ENCODE measurements at regions not wholly inside any gene's neighbourhood (a gene's known extent, or its start where the extent isn't known, plus 50 kb on each side); places are given as distances from the start of the nearest gene placed in this dataset.

DNA sequence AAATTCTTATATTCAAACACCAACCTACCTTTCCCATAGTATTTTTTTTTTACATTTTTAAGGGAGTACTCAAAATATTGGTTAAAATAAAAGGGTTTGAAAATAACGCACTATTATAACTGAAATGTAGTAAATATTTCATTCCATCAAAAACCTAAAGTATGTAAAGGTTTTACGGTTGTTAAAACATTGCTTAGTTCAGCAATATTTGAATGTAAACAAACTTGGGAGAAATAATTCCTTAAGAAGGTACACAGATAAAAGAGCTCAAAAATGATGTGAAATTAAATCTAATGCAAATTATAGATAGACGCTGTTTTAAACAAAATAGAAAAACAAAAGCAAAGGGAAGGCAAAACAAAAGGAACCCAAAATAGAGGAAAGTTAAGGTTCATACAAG, 1476.9 kb downstream of the PCDH18 start:
- H3K9me3 ChIP-seq = no peaks in the 10 kb centered on the region
- DNase-seq (ENCODE audit: extremely low spot score in 2 of 2) = no peak
- intact Hi-C loops (cut with DNase I) = no loop called here
- H3K4me3 ChIP-seq = no peak overlapping the region
- TF ChIP-seq POLR2A (IDR thresholded peaks at IDR 0.05) (no peak), POLR2AphosphoS5 (IDR thresholded peaks at IDR 0.05; ENCODE audit: insufficient read depth in 1 of 2, low read depth in 1 of 2) (no peak)
- TF ChIP-seq, protein P1, sequence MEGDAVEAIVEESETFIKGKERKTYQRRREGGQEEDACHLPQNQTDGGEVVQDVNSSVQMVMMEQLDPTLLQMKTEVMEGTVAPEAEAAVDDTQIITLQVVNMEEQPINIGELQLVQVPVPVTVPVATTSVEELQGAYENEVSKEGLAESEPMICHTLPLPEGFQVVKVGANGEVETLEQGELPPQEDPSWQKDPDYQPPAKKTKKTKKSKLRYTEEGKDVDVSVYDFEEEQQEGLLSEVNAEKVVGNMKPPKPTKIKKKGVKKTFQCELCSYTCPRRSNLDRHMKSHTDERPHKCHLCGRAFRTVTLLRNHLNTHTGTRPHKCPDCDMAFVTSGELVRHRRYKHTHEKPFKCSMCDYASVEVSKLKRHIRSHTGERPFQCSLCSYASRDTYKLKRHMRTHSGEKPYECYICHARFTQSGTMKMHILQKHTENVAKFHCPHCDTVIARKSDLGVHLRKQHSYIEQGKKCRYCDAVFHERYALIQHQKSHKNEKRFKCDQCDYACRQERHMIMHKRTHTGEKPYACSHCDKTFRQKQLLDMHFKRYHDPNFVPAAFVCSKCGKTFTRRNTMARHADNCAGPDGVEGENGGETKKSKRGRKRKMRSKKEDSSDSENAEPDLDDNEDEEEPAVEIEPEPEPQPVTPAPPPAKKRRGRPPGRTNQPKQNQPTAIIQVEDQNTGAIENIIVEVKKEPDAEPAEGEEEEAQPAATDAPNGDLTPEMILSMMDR (IDR thresholded peaks at IDR 0.05) = no peak
- no peaks in the 10 kb centered on the region for H3K27me3 ChIP-seq
- H3K27ac ChIP-seq = no peak overlapping the region
- no peaks in the 10 kb centered on the region for H3K4me1 ChIP-seq
- no peaks in the 10 kb centered on the region for H3K36me3 ChIP-seq

DNA sequence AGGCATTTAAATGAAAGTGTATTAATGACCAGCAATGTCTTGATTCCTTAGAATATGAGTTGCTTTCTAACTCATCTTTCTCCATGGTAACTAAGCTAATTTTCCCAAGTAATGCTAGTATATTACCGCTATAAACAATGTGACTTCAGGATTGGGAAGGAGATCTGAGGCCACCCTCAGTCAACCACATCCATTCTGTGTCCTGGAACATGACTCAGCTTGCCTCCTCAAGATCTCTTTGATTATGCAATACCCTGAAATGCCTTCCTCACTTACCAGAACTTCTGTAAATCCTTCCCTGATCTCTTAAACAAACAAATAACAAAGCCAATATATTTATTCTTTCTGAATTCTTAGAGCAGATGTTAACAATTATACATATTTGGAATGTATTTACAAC, 1495.5 kb downstream of the PCDH18 start:
- no peaks in the 10 kb centered on the region for H3K9me3 ChIP-seq
- TF ChIP-seq POLR2A (IDR thresholded peaks at IDR 0.05) (no peak), POLR2AphosphoS5 (IDR thresholded peaks at IDR 0.05; ENCODE audit: insufficient read depth in 1 of 2, low read depth in 1 of 2) (no peak)
- TF ChIP-seq, protein P1 (IDR thresholded peaks at IDR 0.05) = no peak

DNA sequence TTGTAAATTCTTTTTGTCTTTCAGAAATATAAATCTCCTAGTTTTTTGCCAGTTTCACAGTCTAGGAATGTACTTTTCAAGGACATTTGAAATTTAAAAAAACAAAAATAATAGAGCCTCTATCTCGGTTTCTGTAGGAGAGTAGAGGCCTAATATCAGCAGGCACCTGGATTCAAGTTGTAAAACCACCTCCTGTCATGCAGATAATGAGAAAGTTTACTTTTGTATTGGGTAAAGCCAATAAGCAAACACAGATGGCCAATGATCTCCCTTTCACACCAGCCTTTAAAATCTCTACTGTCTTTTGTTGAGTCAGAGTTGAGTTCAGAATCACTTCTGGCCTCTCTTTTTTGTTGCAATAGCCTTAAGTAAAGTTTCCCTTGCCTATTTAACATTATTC, 1499.9 kb downstream of the PCDH18 start:
- TF ChIP-seq, protein P1 (IDR thresholded peaks at IDR 0.05) = no peak
- intact Hi-C loops (cut with DNase I) = no loop called here
- Histone ChIP-seq H3K9me3 (no peaks in the 10 kb centered on the region), H3K36me3 (no peaks in the 10 kb centered on the region), H3K4me3 (no peak overlapping the region), H3K27ac (no peak overlapping the region), H3K4me1 (no peaks in the 10 kb centered on the region), H3K27me3 (no peaks in the 10 kb centered on the region)
- DNase-seq (ENCODE audit: extremely low spot score in 2 of 2) = no peak

More for the DNA sequence above, 1495.5 kb downstream of the PCDH18 start:
- H3K36me3 ChIP-seq = no peaks in the 10 kb centered on the region
- no peaks in the 10 kb centered on the region for H3K27me3 ChIP-seq
- intact Hi-C loops (cut with DNase I) = no loop called here
- H3K4me3 ChIP-seq = no peak overlapping the region
- H3K27ac ChIP-seq = no peak overlapping the region
- H3K4me1 ChIP-seq = no peaks in the 10 kb centered on the region
- no peak for DNase-seq (ENCODE audit: extremely low spot score in 2 of 2)

DNA sequence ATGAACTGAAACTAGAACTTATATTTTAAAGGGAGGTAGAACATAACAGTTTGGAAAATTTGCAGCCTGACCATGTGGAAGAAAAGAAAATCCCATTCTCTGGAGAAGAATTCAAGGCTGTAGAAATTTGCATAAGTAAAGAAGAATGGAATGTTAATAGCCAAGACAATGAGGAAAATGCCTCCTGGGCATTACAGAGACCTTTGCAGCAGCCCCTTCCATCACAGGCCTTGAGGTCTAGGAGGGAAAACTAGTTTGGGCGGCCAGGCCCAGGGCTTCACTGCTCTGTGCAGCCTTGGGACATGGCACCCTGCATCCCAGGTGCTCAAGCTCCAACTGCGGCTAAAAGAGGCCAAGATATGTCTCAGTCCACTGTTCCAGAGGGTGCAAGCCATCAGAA, 1506.8 kb downstream of the PCDH18 start:
- H3K4me3 ChIP-seq = no peak overlapping the region
- H3K4me1 ChIP-seq = no peaks in the 10 kb centered on the region
- H3K27me3 ChIP-seq = no peaks in the 10 kb centered on the region
- no peak overlapping the region for H3K27ac ChIP-seq
- H3K36me3 ChIP-seq = no peaks in the 10 kb centered on the region
- no peaks in the 10 kb centered on the region for H3K9me3 ChIP-seq
- DNase-seq (ENCODE audit: extremely low spot score in 2 of 2) = no peak
- TF ChIP-seq POLR2AphosphoS5 (IDR thresholded peaks at IDR 0.05; ENCODE audit: insufficient read depth in 1 of 2, low read depth in 1 of 2) (no peak), POLR2A (IDR thresholded peaks at IDR 0.05) (no peak)
- TF ChIP-seq, protein P1 (IDR thresholded peaks at IDR 0.05) = no peak
- intact Hi-C loops (cut with DNase I) = no loop called here

DNA sequence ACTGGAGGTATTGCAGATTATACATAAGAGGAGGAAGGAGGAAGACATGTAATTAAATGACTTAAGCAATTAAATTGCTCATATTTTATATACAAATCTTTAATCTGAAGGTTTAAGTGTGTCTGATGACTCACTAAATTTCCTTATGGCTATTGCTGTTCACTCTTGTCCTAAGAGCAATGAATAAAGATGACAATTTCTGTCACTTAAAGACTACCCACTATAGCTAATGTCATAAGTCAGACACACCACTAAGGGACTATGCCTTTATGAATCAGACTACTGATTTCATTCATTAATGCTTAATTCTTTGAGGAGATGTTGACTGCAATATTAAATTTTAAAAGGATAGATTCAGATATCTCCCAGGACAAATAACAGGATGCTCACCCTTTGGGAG, 1514.7 kb downstream of the PCDH18 start:
- Histone ChIP-seq H3K4me1 (no peaks in the 10 kb centered on the region), H3K9me3 (no peaks in the 10 kb centered on the region), H3K27me3 (no peaks in the 10 kb centered on the region), H3K27ac (no peak overlapping the region), H3K36me3 (no peaks in the 10 kb centered on the region), H3K4me3 (no peak overlapping the region)
- intact Hi-C loops (cut with DNase I) = no loop called here
- no peak for DNase-seq (ENCODE audit: extremely low spot score in 2 of 2)
- TF ChIP-seq POLR2A (IDR thresholded peaks at IDR 0.05) (no peak), POLR2AphosphoS5 (IDR thresholded peaks at IDR 0.05; ENCODE audit: insufficient read depth in 1 of 2, low read depth in 1 of 2) (no peak)
- TF ChIP-seq, protein P1 (IDR thresholded peaks at IDR 0.05) = no peak

Measured in vagina (tissue), 2 donors.